ENCODE measurements at regions not wholly inside any gene's neighbourhood (a gene's known extent, or its start where the extent isn't known, plus 50 kb on each side); places are given as distances from the start of the nearest gene placed in this dataset.

DNA sequence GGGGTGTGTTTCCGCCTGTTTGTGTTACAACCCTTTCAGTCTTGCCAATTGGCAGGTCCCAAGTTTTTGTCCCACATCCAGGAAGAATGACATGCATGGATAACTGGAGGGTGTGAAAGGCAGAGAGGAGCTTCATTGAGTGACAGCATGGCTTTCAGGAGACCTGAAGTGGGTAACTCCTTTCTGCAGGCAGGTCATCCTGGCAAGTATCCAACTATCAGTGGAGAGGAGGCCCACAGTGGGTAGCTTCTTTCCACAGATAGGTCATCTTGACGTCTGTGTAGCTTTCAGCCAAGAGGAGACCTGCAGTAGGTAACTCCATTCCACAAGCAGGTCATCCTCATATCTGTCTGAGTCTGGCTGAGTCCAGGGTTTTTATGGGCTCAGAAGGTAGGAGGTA, 1268.8 kb upstream of the CNTN5 start:
- TF ChIP-seq EZH2 (IDR thresholded peaks at IDR 0.05; ENCODE audit: low read depth) (no peak), CTCF (conservative IDR thresholded peaks at IDR 0.05) (no peak)
- no peaks in the 10 kb centered on the region for H4K20me1 ChIP-seq (ENCODE audit: insufficient read depth)
- H3K4me2 ChIP-seq: no peak overlapping the region
- no peaks in the 10 kb centered on the region for H3K9me3 ChIP-seq (ENCODE audit: insufficient read depth, low read depth)
- no peaks in the 10 kb centered on the region for H3K36me3 ChIP-seq (ENCODE audit: low read depth)
- ChIA-PET POLR2A (ENCODE audit: unreplicated experiment) (no interaction called here), CTCF (no interaction called here)
- no peak for DNase-seq
- H2AFZ ChIP-seq: no peak overlapping the region
- H3K4me3 ChIP-seq: no peak overlapping the region
- intact Hi-C loops (cut with micrococcal nuclease; ENCODE audit: unreplicated experiment): no loop called here
- H3K4me1 ChIP-seq (replicated peaks; ENCODE audit: insufficient read depth): no peaks in the 10 kb centered on the region
- BruUV-seq (replicated peaks): no TSS peak
- H3K27ac ChIP-seq: no peak overlapping the region
- no peaks in the 10 kb centered on the region for H3F3A ChIP-seq (ENCODE audit: insufficient read depth, low read depth)
- H3K27me3 ChIP-seq (ENCODE audit: insufficient read depth, low read depth): no peaks in the 10 kb centered on the region
- H3K79me2 ChIP-seq (ENCODE audit: low read depth): no peaks in the 10 kb centered on the region
- no peaks in the 10 kb centered on the region for H3K9me2 ChIP-seq (ENCODE audit: insufficient read depth)

DNA sequence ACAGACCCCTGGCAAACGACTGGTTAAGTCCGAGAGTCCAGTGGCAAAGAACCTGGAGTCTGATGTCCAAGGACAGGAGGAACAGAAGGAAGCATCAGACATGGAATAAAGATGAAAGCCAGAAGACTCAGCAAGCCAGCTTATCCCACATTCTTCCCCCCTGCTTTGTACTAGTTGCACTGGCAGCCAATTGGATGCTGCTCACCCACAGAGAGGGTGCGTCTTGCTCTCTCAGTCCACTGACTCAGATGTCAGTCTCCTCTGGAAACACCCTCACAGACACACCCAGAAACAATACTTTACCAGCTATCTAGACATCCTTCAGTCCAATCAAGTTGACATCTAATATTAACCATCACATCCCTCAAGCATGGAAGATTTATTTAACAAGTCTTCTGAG, 1265.8 kb upstream of the CNTN5 start:
- Histone ChIP-seq H3K4me1 (replicated peaks; ENCODE audit: insufficient read depth) (no peaks in the 10 kb centered on the region), H3K79me2 (ENCODE audit: low read depth) (no peaks in the 10 kb centered on the region), H3K9me3 (ENCODE audit: insufficient read depth, low read depth) (no peaks in the 10 kb centered on the region), H3K4me2 (no peak overlapping the region), H3K4me3 (no peak overlapping the region), H3K27ac (no peak overlapping the region), H3K36me3 (ENCODE audit: low read depth) (no peaks in the 10 kb centered on the region), H2AFZ (no peak overlapping the region), H3K27me3 (ENCODE audit: insufficient read depth, low read depth) (no peaks in the 10 kb centered on the region), H4K20me1 (ENCODE audit: insufficient read depth) (no peaks in the 10 kb centered on the region), H3K9me2 (ENCODE audit: insufficient read depth) (no peaks in the 10 kb centered on the region; the same call in 1 of the 2 replicates), H3F3A (ENCODE audit: insufficient read depth, low read depth) (no peaks in the 10 kb centered on the region)
- CTCF ChIA-PET: no interaction called here
- POLR2A ChIA-PET (ENCODE audit: unreplicated experiment): no interaction called here
- DNase-seq: no peak
- BruUV-seq (replicated peaks): no TSS peak
- TF ChIP-seq EZH2 (IDR thresholded peaks at IDR 0.05; ENCODE audit: low read depth) (no peak), CTCF (conservative IDR thresholded peaks at IDR 0.05) (no peak)
- intact Hi-C loops (cut with micrococcal nuclease; ENCODE audit: unreplicated experiment): no loop called here

GRCh38 chr11:97756571-97757335, 1264.0 kb upstream of the CNTN5 start:
- Histone ChIP-seq H3K27ac (no peak overlapping the region), H3K79me2 (ENCODE audit: low read depth) (no peaks in the 10 kb centered on the region), H3F3A (ENCODE audit: insufficient read depth, low read depth) (no peaks in the 10 kb centered on the region), H3K9me3 (ENCODE audit: insufficient read depth, low read depth) (no peaks in the 10 kb centered on the region), H3K4me2 (no peak overlapping the region), H3K27me3 (ENCODE audit: insufficient read depth, low read depth) (no peaks in the 10 kb centered on the region), H2AFZ (no peak overlapping the region), H4K20me1 (ENCODE audit: insufficient read depth) (no peaks in the 10 kb centered on the region), H3K36me3 (ENCODE audit: low read depth) (no peaks in the 10 kb centered on the region), H3K9me2 (ENCODE audit: insufficient read depth) (no peaks in the 10 kb centered on the region; the same call in 1 of the 2 replicates), H3K4me1 (replicated peaks; ENCODE audit: insufficient read depth) (no peaks in the 10 kb centered on the region), H3K4me3 (no peak overlapping the region)
- ChIA-PET CTCF (no interaction called here), POLR2A (ENCODE audit: unreplicated experiment) (no interaction called here)
- intact Hi-C loops (cut with micrococcal nuclease; ENCODE audit: unreplicated experiment): no loop called here
- no TSS peak for BruUV-seq (replicated peaks)
- TF ChIP-seq EZH2 (IDR thresholded peaks at IDR 0.05; ENCODE audit: low read depth) (no peak), CTCF (conservative IDR thresholded peaks at IDR 0.05) (no peak)
- DNase-seq: no peak

Data from PC-9 (cell line).